ENCODE measurements at regions not wholly inside any gene's neighbourhood (a gene's known extent, or its start where the extent isn't known, plus 50 kb on each side); places are given as distances from the start of the nearest gene placed in this dataset.

- DNase-seq (ENCODE audit: low read depth, low spot score): no peak
- H3K4me1 ChIP-seq (ENCODE audit: insufficient read depth, insufficient read length): no peaks in the 10 kb centered on the region
- TF ChIP-seq ZNF274 (IDR thresholded peaks at IDR 0.05; ENCODE audit: low read depth, low read length) (no peak), YY1 (IDR thresholded peaks at IDR 0.05; ENCODE audit: insufficient read depth, insufficient read length) (no peak)
These were observed 76.2 kb upstream of the ANKRD55 start for GRCh38 chr5:56309262-56309826.

GRCh38 chr5:56307714-56308333, 74.7 kb upstream of the ANKRD55 start:
- Histone ChIP-seq H3K27me3 (ENCODE audit: insufficient read depth, insufficient read length) (no peaks in the 10 kb centered on the region), H3K4me3 (ENCODE audit: insufficient read length, low read depth) (no peak overlapping the region), H3K36me3 (ENCODE audit: insufficient read depth, insufficient read length, low read length) (no peaks in the 10 kb centered on the region), H3K4me1 (ENCODE audit: insufficient read depth, insufficient read length) (no peaks in the 10 kb centered on the region), H3K9ac (ENCODE audit: insufficient read length, low read depth) (no peak overlapping the region), H3K9me3 (ENCODE audit: insufficient read depth, low read length) (peaks cover 16% of the 10 kb centered on the region; the same call in 1 of the 2 replicates)
- DNase-seq (ENCODE audit: low read depth, low spot score): no peak
- TF ChIP-seq SUZ12 (IDR thresholded peaks at IDR 0.05; ENCODE audit: extremely low read depth, insufficient read depth, insufficient read length) (no peak), YY1 (IDR thresholded peaks at IDR 0.05; ENCODE audit: insufficient read depth, insufficient read length) (no peak), ZNF274 (IDR thresholded peaks at IDR 0.05; ENCODE audit: low read depth, low read length) (no peak)

More at GRCh38 chr5:56309262-56309826, 76.2 kb upstream of the ANKRD55 start:
- Histone ChIP-seq H3K4me3 (ENCODE audit: insufficient read length, low read depth) (no peak overlapping the region), H3K9ac (ENCODE audit: insufficient read length, low read depth) (no peak overlapping the region), H3K27me3 (ENCODE audit: insufficient read depth, insufficient read length) (no peaks in the 10 kb centered on the region), H3K36me3 (ENCODE audit: insufficient read depth, insufficient read length, low read length) (no peaks in the 10 kb centered on the region), H3K9me3 (ENCODE audit: insufficient read depth, low read length) (peaks cover 16% of the 10 kb centered on the region; the same call in 1 of the 2 replicates)

- no peak for DNase-seq (ENCODE audit: low read depth, low spot score)
- TF ChIP-seq ZNF274 (IDR thresholded peaks at IDR 0.05; ENCODE audit: low read depth, low read length) (no peak), SUZ12 (IDR thresholded peaks at IDR 0.05; ENCODE audit: extremely low read depth, insufficient read depth, insufficient read length) (no peak), YY1 (IDR thresholded peaks at IDR 0.05; ENCODE audit: insufficient read depth, insufficient read length) (no peak)
- Histone ChIP-seq H3K9me3 (ENCODE audit: insufficient read depth, low read length) (peaks cover 16% of the 10 kb centered on the region; the same call in 1 of the 2 replicates), H3K4me3 (ENCODE audit: insufficient read length, low read depth) (no peak overlapping the region), H3K4me1 (ENCODE audit: insufficient read depth, insufficient read length) (no peaks in the 10 kb centered on the region), H3K9ac (ENCODE audit: insufficient read length, low read depth) (no peak overlapping the region), H3K27me3 (ENCODE audit: insufficient read depth, insufficient read length) (no peaks in the 10 kb centered on the region), H3K36me3 (ENCODE audit: insufficient read depth, insufficient read length, low read length) (no peaks in the 10 kb centered on the region)
These were observed 73.5 kb upstream of the ANKRD55 start for GRCh38 chr5:56306433-56307150.

GRCh38 chr5:56305001-56305950, 72.1 kb upstream of the ANKRD55 start:
- H3K4me1 ChIP-seq (ENCODE audit: insufficient read depth, insufficient read length): no peaks in the 10 kb centered on the region
- no peak for TF ChIP-seq ZNF274 (IDR thresholded peaks at IDR 0.05; ENCODE audit: low read depth, low read length)
- TF ChIP-seq SUZ12 (IDR thresholded peaks at IDR 0.05; ENCODE audit: extremely low read depth, insufficient read depth, insufficient read length): no peak
- TF ChIP-seq YY1 (IDR thresholded peaks at IDR 0.05; ENCODE audit: insufficient read depth, insufficient read length): no peak
- H3K4me3 ChIP-seq (ENCODE audit: insufficient read length, low read depth): no peak overlapping the region
- H3K9ac ChIP-seq (ENCODE audit: insufficient read length, low read depth): no peak overlapping the region
- DNase-seq (ENCODE audit: low read depth, low spot score): no peak
- H3K36me3 ChIP-seq (ENCODE audit: insufficient read depth, insufficient read length, low read length): no peaks in the 10 kb centered on the region
- no peaks in the 10 kb centered on the region for H3K27me3 ChIP-seq (ENCODE audit: insufficient read depth, insufficient read length)
- H3K9me3 ChIP-seq (ENCODE audit: insufficient read depth, low read length): peaks cover 16% of the 10 kb centered on the region; the same call in 1 of the 2 replicates

GRCh38 chr5:56303511-56303910, 70.4 kb upstream of the ANKRD55 start:
- H3K27me3 ChIP-seq (ENCODE audit: insufficient read depth, insufficient read length): no peaks in the 10 kb centered on the region
- no peaks in the 10 kb centered on the region for H3K36me3 ChIP-seq (ENCODE audit: insufficient read depth, insufficient read length, low read length)
- peaks cover 16% of the 10 kb centered on the region; the same call in 1 of the 2 replicates for H3K9me3 ChIP-seq (ENCODE audit: insufficient read depth, low read length)
- TF ChIP-seq ZNF274 (IDR thresholded peaks at IDR 0.05; ENCODE audit: low read depth, low read length) (no peak), YY1 (IDR thresholded peaks at IDR 0.05; ENCODE audit: insufficient read depth, insufficient read length) (no peak), SUZ12 (IDR thresholded peaks at IDR 0.05; ENCODE audit: extremely low read depth, insufficient read depth, insufficient read length) (no peak)
- no peaks in the 10 kb centered on the region for H3K4me1 ChIP-seq (ENCODE audit: insufficient read depth, insufficient read length)
- H3K4me3 ChIP-seq (ENCODE audit: insufficient read length, low read depth): no peak overlapping the region
- no peak for DNase-seq (ENCODE audit: low read depth, low spot score)
- H3K9ac ChIP-seq (ENCODE audit: insufficient read length, low read depth): no peak overlapping the region

GRCh38 chr5:56302027-56302426, 68.9 kb upstream of the ANKRD55 start:
- H3K9ac ChIP-seq (ENCODE audit: insufficient read length, low read depth): no peak overlapping the region
- TF ChIP-seq YY1 (IDR thresholded peaks at IDR 0.05; ENCODE audit: insufficient read depth, insufficient read length): no peak
- TF ChIP-seq SUZ12 (IDR thresholded peaks at IDR 0.05; ENCODE audit: extremely low read depth, insufficient read depth, insufficient read length): no peak
- TF ChIP-seq ZNF274 (IDR thresholded peaks at IDR 0.05; ENCODE audit: low read depth, low read length): no peak
- DNase-seq (ENCODE audit: low read depth, low spot score): no peak

More at GRCh38 chr5:56302027-56302426, 68.9 kb upstream of the ANKRD55 start:
- no peaks in the 10 kb centered on the region for H3K36me3 ChIP-seq (ENCODE audit: insufficient read depth, insufficient read length, low read length)
- H3K9me3 ChIP-seq (ENCODE audit: insufficient read depth, low read length): peaks cover 16% of the 10 kb centered on the region; the same call in 1 of the 2 replicates
- no peaks in the 10 kb centered on the region for H3K27me3 ChIP-seq (ENCODE audit: insufficient read depth, insufficient read length)
- H3K4me1 ChIP-seq (ENCODE audit: insufficient read depth, insufficient read length): no peaks in the 10 kb centered on the region
- no peak overlapping the region for H3K4me3 ChIP-seq (ENCODE audit: insufficient read length, low read depth)

Data from NT2/D1 (cell line).